ENCODE measurements at regions not wholly inside any gene's neighbourhood (a gene's known extent, or its start where the extent isn't known, plus 50 kb on each side); places are given as distances from the start of the nearest gene placed in this dataset.

DNA sequence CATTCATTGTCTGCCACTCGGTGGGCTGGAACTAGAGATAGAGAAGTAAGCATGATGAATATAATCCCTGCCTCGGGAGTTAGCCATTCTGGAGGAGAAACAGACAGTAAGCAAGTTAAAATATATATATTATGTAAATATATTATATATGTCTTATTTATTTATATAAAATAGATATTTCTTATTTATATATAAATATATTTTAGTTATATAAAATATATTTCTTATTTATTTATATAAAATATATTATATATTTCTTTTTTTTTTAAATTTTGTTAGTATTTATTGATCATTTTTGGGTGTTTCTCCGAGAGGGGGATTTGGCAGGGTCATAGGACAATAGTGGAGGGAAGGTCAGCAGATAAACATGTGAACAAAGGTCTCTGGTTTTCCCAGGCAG is 78.1 kb upstream of the TBX5 start:
- TF ChIP-seq, protein P1, sequence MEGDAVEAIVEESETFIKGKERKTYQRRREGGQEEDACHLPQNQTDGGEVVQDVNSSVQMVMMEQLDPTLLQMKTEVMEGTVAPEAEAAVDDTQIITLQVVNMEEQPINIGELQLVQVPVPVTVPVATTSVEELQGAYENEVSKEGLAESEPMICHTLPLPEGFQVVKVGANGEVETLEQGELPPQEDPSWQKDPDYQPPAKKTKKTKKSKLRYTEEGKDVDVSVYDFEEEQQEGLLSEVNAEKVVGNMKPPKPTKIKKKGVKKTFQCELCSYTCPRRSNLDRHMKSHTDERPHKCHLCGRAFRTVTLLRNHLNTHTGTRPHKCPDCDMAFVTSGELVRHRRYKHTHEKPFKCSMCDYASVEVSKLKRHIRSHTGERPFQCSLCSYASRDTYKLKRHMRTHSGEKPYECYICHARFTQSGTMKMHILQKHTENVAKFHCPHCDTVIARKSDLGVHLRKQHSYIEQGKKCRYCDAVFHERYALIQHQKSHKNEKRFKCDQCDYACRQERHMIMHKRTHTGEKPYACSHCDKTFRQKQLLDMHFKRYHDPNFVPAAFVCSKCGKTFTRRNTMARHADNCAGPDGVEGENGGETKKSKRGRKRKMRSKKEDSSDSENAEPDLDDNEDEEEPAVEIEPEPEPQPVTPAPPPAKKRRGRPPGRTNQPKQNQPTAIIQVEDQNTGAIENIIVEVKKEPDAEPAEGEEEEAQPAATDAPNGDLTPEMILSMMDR (IDR thresholded peaks at IDR 0.05), result no peak
- TF ChIP-seq, protein P2, sequence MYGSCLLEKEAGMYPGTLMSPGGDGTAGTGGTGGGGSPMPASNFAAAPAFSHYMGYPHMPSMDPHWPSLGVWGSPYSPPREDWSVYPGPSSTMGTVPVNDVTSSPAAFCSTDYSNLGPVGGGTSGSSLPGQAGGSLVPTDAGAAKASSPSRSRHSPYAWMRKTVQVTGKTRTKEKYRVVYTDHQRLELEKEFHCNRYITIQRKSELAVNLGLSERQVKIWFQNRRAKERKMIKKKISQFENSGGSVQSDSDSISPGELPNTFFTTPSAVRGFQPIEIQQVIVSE (CRISPR knock-in tag; IDR thresholded peaks at IDR 0.05; ENCODE audit: borderline replicate concordance), result no peak
- TF ChIP-seq FOXJ3 (CRISPR knock-in tag; IDR thresholded peaks at IDR 0.05; ENCODE audit: borderline replicate concordance) (no peak), NR2C2 (CRISPR knock-in tag; IDR thresholded peaks at IDR 0.05) (no peak), SP1 (CRISPR knock-in tag; conservative IDR thresholded peaks at IDR 0.05) (no peak), MXD4 (CRISPR knock-in tag; IDR thresholded peaks at IDR 0.05; ENCODE audit: borderline replicate concordance) (no peak)
- TF ChIP-seq, protein P3, sequence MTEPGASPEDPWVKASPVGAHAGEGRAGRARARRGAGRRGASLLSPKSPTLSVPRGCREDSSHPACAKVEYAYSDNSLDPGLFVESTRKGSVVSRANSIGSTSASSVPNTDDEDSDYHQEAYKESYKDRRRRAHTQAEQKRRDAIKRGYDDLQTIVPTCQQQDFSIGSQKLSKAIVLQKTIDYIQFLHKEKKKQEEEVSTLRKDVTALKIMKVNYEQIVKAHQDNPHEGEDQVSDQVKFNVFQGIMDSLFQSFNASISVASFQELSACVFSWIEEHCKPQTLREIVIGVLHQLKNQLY (CRISPR knock-in tag; IDR thresholded peaks at IDR 0.05), result no peak

Measured in WTC11 (cell line).